ENCODE measurements at regions not wholly inside any gene's neighbourhood (a gene's known extent, or its start where the extent isn't known, plus 50 kb on each side); places are given as distances from the start of the nearest gene placed in this dataset.

DNA sequence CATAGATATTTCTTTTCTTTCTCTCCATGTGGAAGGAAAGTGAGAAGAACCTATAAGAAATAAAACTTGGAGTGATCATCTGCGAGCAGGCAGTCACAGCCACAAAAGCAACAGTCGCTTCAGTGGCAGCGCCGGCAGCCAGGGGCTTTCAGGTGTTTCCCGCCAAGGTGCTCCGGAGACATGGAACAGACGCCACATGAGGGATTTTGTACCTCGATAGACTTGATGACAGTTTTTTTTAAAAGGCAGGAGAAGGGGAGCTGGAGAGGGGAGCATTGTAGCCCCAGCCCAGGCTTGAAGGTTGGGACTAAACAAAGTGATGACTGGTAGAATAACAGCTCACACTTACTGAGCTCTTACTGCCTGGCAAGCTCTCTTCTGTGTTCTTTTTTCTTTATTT is 471.4 kb upstream of the B3GAT1 start:
- Histone ChIP-seq H3K79me2 (ENCODE audit: insufficient read depth, low read length) (no peaks in the 10 kb centered on the region), H2AFZ (ENCODE audit: low read length) (no peak overlapping the region), H3K4me3 (ENCODE audit: low read depth, low read length, poor library complexity, severe bottlenecking) (no peak overlapping the region), H3K36me3 (ENCODE audit: insufficient read depth, low read length) (no peaks in the 10 kb centered on the region), H3K9me3 (ENCODE audit: low read length) (no peaks in the 10 kb centered on the region), H3K4me1 (ENCODE audit: insufficient read depth, low read length, severe bottlenecking) (no peaks in the 10 kb centered on the region), H4K20me1 (ENCODE audit: insufficient read depth, low read length) (no peaks in the 10 kb centered on the region), H3K9me2 (ENCODE audit: low read depth, low read length) (no peaks in the 10 kb centered on the region), H3K4me2 (ENCODE audit: low read length) (no peak overlapping the region), H3F3A (ENCODE audit: insufficient read depth, low read length) (no peaks in the 10 kb centered on the region), H3K27ac (ENCODE audit: low read depth, low read length, poor library complexity, severe bottlenecking) (no peak overlapping the region), H3K9ac (ENCODE audit: low read length) (no peak overlapping the region), H3K27me3 (ENCODE audit: insufficient read depth, low read length) (no peaks in the 10 kb centered on the region)
- TF ChIP-seq EZH2 (IDR thresholded peaks at IDR 0.05; ENCODE audit: borderline replicate concordance, low read length) = no peak
- TF ChIP-seq, protein P1, sequence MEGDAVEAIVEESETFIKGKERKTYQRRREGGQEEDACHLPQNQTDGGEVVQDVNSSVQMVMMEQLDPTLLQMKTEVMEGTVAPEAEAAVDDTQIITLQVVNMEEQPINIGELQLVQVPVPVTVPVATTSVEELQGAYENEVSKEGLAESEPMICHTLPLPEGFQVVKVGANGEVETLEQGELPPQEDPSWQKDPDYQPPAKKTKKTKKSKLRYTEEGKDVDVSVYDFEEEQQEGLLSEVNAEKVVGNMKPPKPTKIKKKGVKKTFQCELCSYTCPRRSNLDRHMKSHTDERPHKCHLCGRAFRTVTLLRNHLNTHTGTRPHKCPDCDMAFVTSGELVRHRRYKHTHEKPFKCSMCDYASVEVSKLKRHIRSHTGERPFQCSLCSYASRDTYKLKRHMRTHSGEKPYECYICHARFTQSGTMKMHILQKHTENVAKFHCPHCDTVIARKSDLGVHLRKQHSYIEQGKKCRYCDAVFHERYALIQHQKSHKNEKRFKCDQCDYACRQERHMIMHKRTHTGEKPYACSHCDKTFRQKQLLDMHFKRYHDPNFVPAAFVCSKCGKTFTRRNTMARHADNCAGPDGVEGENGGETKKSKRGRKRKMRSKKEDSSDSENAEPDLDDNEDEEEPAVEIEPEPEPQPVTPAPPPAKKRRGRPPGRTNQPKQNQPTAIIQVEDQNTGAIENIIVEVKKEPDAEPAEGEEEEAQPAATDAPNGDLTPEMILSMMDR (IDR thresholded peaks at IDR 0.05; ENCODE audit: low read length) = no peak

DNA sequence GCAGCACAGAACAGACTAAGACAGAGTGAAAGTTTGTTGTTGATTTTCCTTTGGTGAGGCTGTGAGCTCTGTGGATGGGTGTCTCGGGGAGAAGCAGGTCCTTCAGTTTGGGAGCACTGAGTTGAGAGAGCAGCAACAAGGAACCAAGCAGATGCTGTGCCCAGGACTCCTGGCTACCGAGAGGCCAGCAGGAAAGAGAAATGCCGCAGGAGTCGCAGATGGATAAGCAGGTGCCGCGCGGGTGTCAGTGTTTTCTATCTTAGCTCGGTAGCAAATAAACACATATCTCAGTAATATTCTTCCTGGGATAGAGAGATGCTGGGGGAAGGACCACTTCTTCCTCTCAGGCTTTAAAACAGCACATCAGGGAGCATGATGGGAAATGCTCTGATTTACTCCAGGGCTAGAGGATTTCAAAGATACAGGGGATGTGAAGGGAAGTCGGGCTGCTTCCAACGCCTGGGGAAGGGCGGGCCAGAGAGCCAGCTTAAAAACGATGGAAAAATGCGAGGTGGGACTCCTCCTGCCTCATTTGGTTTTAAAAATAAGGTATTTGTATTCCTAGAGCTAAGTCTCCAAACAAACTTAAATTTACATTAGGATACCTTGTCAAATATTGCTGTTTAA is 470.7 kb upstream of the B3GAT1 start:
- H3K27me3 ChIP-seq (ENCODE audit: insufficient read depth, low read length) = no peaks in the 10 kb centered on the region
- H3K79me2 ChIP-seq (ENCODE audit: insufficient read depth, low read length) = no peaks in the 10 kb centered on the region
- H4K20me1 ChIP-seq (ENCODE audit: insufficient read depth, low read length) = no peaks in the 10 kb centered on the region
- H3K4me3 ChIP-seq (ENCODE audit: low read depth, low read length, poor library complexity, severe bottlenecking) = no peak overlapping the region
- no peaks in the 10 kb centered on the region for H3K4me1 ChIP-seq (ENCODE audit: insufficient read depth, low read length, severe bottlenecking)
- H3K36me3 ChIP-seq (ENCODE audit: insufficient read depth, low read length) = no peaks in the 10 kb centered on the region
- no peak overlapping the region for H2AFZ ChIP-seq (ENCODE audit: low read length)
- H3K4me2 ChIP-seq (ENCODE audit: low read length) = no peak overlapping the region
- no peaks in the 10 kb centered on the region for H3F3A ChIP-seq (ENCODE audit: insufficient read depth, low read length)
- no peak overlapping the region for H3K9ac ChIP-seq (ENCODE audit: low read length)
- no peaks in the 10 kb centered on the region for H3K9me3 ChIP-seq (ENCODE audit: low read length)
- TF ChIP-seq, protein P1 (IDR thresholded peaks at IDR 0.05; ENCODE audit: low read length) = no peak
- TF ChIP-seq EZH2 (IDR thresholded peaks at IDR 0.05; ENCODE audit: borderline replicate concordance, low read length) = no peak
- no peak overlapping the region for H3K27ac ChIP-seq (ENCODE audit: low read depth, low read length, poor library complexity, severe bottlenecking)
- no peaks in the 10 kb centered on the region for H3K9me2 ChIP-seq (ENCODE audit: low read depth, low read length)

DNA sequence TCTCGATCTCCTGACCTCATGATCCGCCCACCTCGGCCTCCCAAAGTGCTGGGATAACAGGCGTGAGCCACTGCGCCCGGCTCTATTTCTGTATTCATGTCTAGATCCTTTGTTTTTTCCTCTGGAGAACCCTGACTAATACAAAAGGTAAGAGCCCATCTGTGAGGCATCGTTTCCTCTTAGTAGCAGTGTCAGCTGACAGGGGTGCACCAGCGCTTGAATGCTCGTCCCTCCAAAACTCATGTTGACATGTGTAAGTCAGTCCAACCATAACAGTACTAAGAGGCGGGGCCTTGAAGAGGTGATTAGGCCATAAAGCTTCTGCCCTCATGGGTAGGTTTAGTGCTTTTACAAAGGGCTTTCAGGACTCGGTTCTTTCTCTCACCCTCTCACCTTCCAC is 470.1 kb upstream of the B3GAT1 start:
- H3K9me3 ChIP-seq (ENCODE audit: low read length) = no peaks in the 10 kb centered on the region
- H2AFZ ChIP-seq (ENCODE audit: low read length) = no peak overlapping the region
- H3F3A ChIP-seq (ENCODE audit: insufficient read depth, low read length) = no peaks in the 10 kb centered on the region
- H3K9me2 ChIP-seq (ENCODE audit: low read depth, low read length) = no peaks in the 10 kb centered on the region
- H4K20me1 ChIP-seq (ENCODE audit: insufficient read depth, low read length) = no peaks in the 10 kb centered on the region
- no peak overlapping the region for H3K4me3 ChIP-seq (ENCODE audit: low read depth, low read length, poor library complexity, severe bottlenecking)
- no peak overlapping the region for H3K27ac ChIP-seq (ENCODE audit: low read depth, low read length, poor library complexity, severe bottlenecking)
- H3K36me3 ChIP-seq (ENCODE audit: insufficient read depth, low read length) = no peaks in the 10 kb centered on the region
- no peaks in the 10 kb centered on the region for H3K4me1 ChIP-seq (ENCODE audit: insufficient read depth, low read length, severe bottlenecking)
- no peaks in the 10 kb centered on the region for H3K27me3 ChIP-seq (ENCODE audit: insufficient read depth, low read length)
- no peak overlapping the region for H3K4me2 ChIP-seq (ENCODE audit: low read length)
- no peak for TF ChIP-seq EZH2 (IDR thresholded peaks at IDR 0.05; ENCODE audit: borderline replicate concordance, low read length)
- TF ChIP-seq, protein P1 (IDR thresholded peaks at IDR 0.05; ENCODE audit: low read length) = no peak
- H3K79me2 ChIP-seq (ENCODE audit: insufficient read depth, low read length) = no peaks in the 10 kb centered on the region
- H3K9ac ChIP-seq (ENCODE audit: low read length) = no peak overlapping the region

All from OCI-LY1 (cell line).